ENCODE measurements at regions not wholly inside any gene's neighbourhood (a gene's known extent, or its start where the extent isn't known, plus 50 kb on each side); places are given as distances from the start of the nearest gene placed in this dataset.

GRCh38 chr13:71967990-71968389 lies 101.0 kb upstream of the DACH1 start:
- no peak for DNase-seq (ENCODE audit: low spot score)

DNA sequence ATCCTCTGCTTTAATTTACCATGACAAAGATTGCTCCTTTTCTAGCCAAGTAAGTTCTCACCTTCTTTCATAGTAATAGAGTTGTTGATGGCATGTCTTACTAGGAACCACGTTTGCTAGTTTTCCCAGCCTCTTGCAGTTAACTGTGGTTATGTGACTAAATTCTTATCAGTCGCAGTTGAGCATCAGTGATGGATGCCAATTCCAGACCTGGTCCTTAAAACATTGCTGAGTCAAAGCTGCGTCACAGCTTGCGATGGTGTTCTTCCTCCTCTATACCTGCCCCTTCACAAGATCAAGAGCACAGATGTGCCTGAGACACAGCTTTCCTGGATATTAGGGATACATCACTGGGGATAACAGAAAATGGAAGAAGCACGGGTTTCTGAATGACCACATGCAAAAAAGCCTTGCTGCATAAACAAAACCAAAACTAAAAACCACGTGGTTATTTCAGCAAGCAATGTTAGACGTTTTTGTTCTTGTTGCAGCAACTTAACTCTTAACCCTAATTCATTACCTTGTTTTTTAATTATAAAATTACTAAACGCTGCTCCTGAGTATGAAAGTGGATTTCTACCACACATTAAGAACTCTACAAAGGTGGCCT lies 97.6 kb upstream of the DACH1 start:
- no peak for DNase-seq (ENCODE audit: low spot score)

DNA sequence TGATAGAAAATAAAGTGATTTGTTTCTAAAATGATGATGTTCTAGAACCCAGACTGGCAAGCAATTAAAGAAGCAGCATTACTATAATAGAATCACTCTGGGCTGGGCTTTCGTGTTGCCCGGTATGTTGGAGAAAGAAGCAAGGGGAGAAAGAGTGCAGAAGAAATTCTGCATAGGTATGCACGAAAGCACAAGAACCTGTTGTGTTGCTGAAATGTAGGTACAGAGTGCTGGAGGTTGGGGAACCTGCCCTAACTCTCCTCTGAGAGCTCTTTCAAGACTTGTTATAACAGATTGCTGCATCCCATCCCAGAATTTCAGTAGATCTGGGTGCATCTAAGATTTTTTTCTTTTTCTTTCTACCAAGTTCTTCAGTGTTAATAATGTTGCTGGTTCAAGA lies 95.7 kb upstream of the DACH1 start:
- DNase-seq (ENCODE audit: low spot score) = no peak

- DNase-seq (ENCODE audit: low spot score) = no peak
Observed at GRCh38 chr13:71962126-71962525, 95.1 kb upstream of the DACH1 start.

DNA sequence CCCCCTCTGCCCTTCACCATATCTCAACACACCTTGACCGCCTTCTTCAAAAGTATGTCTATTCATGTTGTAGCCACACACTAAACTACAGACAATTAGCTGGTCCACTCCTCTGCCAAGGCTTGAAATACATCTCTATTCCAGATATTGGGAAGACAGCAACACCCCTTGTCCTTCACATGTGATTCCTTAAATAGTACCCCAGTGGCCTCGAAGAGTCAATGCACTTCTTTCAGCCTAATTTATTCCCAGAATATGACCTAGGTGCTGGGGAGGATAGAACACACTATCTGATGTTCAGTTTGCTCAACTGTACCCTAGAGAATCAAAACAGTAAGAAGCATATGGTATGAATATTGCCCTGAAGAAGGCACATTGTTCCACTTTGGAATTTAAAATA lies 82.4 kb upstream of the DACH1 start:
- DNase-seq (ENCODE audit: low spot score) = no peak

GRCh38 chr13:71939186-71939585 lies 72.2 kb upstream of the DACH1 start:
- DNase-seq (ENCODE audit: low spot score) = no peak

GRCh38 chr13:71935166-71935840 lies 68.3 kb upstream of the DACH1 start:
- no peak for DNase-seq (ENCODE audit: low spot score)

GRCh38 chr13:71924931-71925330 lies 57.9 kb upstream of the DACH1 start:
- DNase-seq (ENCODE audit: low spot score) = no peak

DNA sequence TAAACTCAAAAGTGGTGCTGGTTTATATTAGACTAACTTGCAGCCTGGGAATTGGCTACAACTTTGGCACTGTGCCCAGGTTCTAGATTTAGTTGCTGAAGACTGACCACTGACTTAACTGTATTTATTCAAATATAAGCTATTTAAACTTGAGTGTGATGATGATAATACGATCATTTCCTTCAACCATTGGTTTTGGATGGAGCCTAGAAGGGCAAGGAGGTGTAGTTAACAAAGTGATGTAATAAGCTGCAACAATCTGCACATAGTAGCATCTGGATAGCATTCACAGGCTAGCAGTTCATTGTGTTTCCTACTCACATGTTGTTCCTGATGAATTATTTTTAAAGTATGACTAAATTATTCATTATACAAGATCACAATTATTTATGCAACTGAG lies 55.2 kb upstream of the DACH1 start:
- no peak for DNase-seq (ENCODE audit: low spot score)
